ENCODE measurements at regions not wholly inside any gene's neighbourhood (a gene's known extent, or its start where the extent isn't known, plus 50 kb on each side); places are given as distances from the start of the nearest gene placed in this dataset.

- no peak for TF ChIP-seq JUND (IDR thresholded peaks at IDR 0.05; ENCODE audit: low read depth)
- DNase-seq (ENCODE audit: low read depth in 1 of 2, low spot score in 1 of 2), result no peak
- in situ Hi-C loops (cut with HindIII; ENCODE audit: low pct_unique_long_range_greater_than_20kb, low sequenced_read_pairs), result no loop called here
These were observed 105.8 kb upstream of the NCKAP5 start for GRCh38 chr2:133674066-133674432.

- in situ Hi-C loops (cut with HindIII; ENCODE audit: low pct_unique_long_range_greater_than_20kb, low sequenced_read_pairs), result no loop called here
- TF ChIP-seq JUND (IDR thresholded peaks at IDR 0.05; ENCODE audit: low read depth), result no peak
- peak in 1 of 2 experiments; percentile 84 for DNase-seq (ENCODE audit: low read depth in 1 of 2, low spot score in 1 of 2)
These were observed 106.4 kb upstream of the NCKAP5 start for GRCh38 chr2:133674433-133675331.

GRCh38 chr2:133676392-133677130 is 108.3 kb upstream of the NCKAP5 start:
- DNase-seq (ENCODE audit: low read depth in 1 of 2, low spot score in 1 of 2), result no peak
- in situ Hi-C loops (cut with HindIII; ENCODE audit: low pct_unique_long_range_greater_than_20kb, low sequenced_read_pairs), result no loop called here
- no peak for TF ChIP-seq JUND (IDR thresholded peaks at IDR 0.05; ENCODE audit: low read depth)

- TF ChIP-seq JUND (IDR thresholded peaks at IDR 0.05; ENCODE audit: low read depth), result no peak
- DNase-seq (ENCODE audit: low read depth in 1 of 2, low spot score in 1 of 2), result no peak
- in situ Hi-C loops (cut with HindIII; ENCODE audit: low pct_unique_long_range_greater_than_20kb, low sequenced_read_pairs), result no loop called here
These were observed 112.2 kb upstream of the NCKAP5 start for GRCh38 chr2:133680343-133681049.

- no peak for DNase-seq (ENCODE audit: low read depth in 1 of 2, low spot score in 1 of 2)
- in situ Hi-C loops (cut with HindIII; ENCODE audit: low pct_unique_long_range_greater_than_20kb, low sequenced_read_pairs), result no loop called here
- no peak for TF ChIP-seq JUND (IDR thresholded peaks at IDR 0.05; ENCODE audit: low read depth)
These were observed 114.1 kb upstream of the NCKAP5 start for GRCh38 chr2:133682347-133682746.

GRCh38 chr2:133682906-133683305 is 114.6 kb upstream of the NCKAP5 start:
- DNase-seq (ENCODE audit: low read depth in 1 of 2, low spot score in 1 of 2), result no peak
- no peak for TF ChIP-seq JUND (IDR thresholded peaks at IDR 0.05; ENCODE audit: low read depth)
- in situ Hi-C loops (cut with HindIII; ENCODE audit: low pct_unique_long_range_greater_than_20kb, low sequenced_read_pairs), result no loop called here

GRCh38 chr2:133685636-133686215 is 117.5 kb upstream of the NCKAP5 start:
- no peak for TF ChIP-seq JUND (IDR thresholded peaks at IDR 0.05; ENCODE audit: low read depth)
- DNase-seq (ENCODE audit: low read depth in 1 of 2, low spot score in 1 of 2), result no peak
- in situ Hi-C loops (cut with HindIII; ENCODE audit: low pct_unique_long_range_greater_than_20kb, low sequenced_read_pairs), result no loop called here

- in situ Hi-C loops (cut with HindIII; ENCODE audit: low pct_unique_long_range_greater_than_20kb, low sequenced_read_pairs), result no loop called here
- no peak for TF ChIP-seq JUND (IDR thresholded peaks at IDR 0.05; ENCODE audit: low read depth)
- DNase-seq (ENCODE audit: low read depth in 1 of 2, low spot score in 1 of 2), result no peak
These were observed 122.5 kb upstream of the NCKAP5 start for GRCh38 chr2:133690780-133691179.

GRCh38 chr2:133691336-133691735 is 123.1 kb upstream of the NCKAP5 start:
- no peak for TF ChIP-seq JUND (IDR thresholded peaks at IDR 0.05; ENCODE audit: low read depth)
- DNase-seq (ENCODE audit: low read depth in 1 of 2, low spot score in 1 of 2), result no peak
- in situ Hi-C loops (cut with HindIII; ENCODE audit: low pct_unique_long_range_greater_than_20kb, low sequenced_read_pairs), result no loop called here

GRCh38 chr2:133705287-133705686 is 137.0 kb upstream of the NCKAP5 start:
- in situ Hi-C loops (cut with HindIII; ENCODE audit: low pct_unique_long_range_greater_than_20kb, low sequenced_read_pairs), result no loop called here
- no peak for TF ChIP-seq JUND (IDR thresholded peaks at IDR 0.05; ENCODE audit: low read depth)
- no peak for DNase-seq (ENCODE audit: low read depth in 1 of 2, low spot score in 1 of 2)

- no peak for TF ChIP-seq JUND (IDR thresholded peaks at IDR 0.05; ENCODE audit: low read depth)
- in situ Hi-C loops (cut with HindIII; ENCODE audit: low pct_unique_long_range_greater_than_20kb, low sequenced_read_pairs), result no loop called here
- DNase-seq (ENCODE audit: low read depth in 1 of 2, low spot score in 1 of 2), result no peak
These were observed 142.3 kb upstream of the NCKAP5 start for GRCh38 chr2:133710613-133711012.

- no peak for TF ChIP-seq JUND (IDR thresholded peaks at IDR 0.05; ENCODE audit: low read depth)
- in situ Hi-C loops (cut with HindIII; ENCODE audit: low pct_unique_long_range_greater_than_20kb, low sequenced_read_pairs), result no loop called here
- no peak for DNase-seq (ENCODE audit: low read depth in 1 of 2, low spot score in 1 of 2)
These were observed 142.9 kb upstream of the NCKAP5 start for GRCh38 chr2:133711201-133711600.

All from T47D (cell line).